ENCODE measurements at regions not wholly inside any gene's neighbourhood (a gene's known extent, or its start where the extent isn't known, plus 50 kb on each side); places are given as distances from the start of the nearest gene placed in this dataset.
"Not testable (repeated sequence)": the region's sequence is repeated elsewhere in the genome, so short reads cannot be mapped to it uniquely, and the experiment has no call there.

DNA sequence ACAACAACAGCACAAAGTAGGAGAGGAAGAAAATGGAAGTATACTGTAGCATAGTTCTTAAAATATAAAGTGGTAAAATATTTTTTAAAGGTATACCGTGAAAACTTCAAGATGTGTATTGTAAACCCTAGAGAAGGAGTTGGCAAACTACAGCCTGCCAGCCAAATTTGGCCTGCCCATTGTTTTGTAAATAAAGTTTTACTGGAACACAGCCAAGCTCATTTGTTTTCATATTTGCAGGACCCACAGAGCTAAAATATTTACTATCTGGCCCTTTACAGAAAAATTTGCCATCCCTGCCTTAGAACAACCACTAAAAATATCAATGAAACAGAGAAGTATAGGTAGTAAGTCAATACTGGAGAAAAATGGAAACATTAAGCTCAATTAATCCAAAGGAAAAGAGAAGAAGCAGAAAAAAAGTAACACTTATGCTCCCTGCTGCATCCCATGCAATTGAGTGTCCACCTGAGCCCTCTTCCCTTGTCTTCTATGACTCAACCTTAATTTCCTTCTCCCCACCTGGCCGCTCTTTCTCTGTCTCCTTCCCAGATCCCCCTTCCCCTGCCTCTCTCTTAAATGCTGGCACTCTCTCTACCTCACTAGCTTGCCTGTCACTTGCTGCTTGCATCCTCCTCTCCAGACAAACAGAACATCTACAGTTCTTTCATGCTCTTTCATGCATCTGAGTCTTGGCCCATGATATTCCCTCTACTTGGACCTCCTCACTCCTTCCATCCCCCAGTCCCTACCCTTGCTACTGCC is 50.6 kb upstream of the FER start:
- Mint-ChIP-seq H3K9me3 (peaks cover 0 to 2% (median 0%) of the 10 kb centered on the region in 7 donors), H3K36me3 (no peaks in the 10 kb centered on the region), H3K27me3 (peaks cover 14% of the 10 kb centered on the region), H3K4me1 (no peaks in the 10 kb centered on the region), H3K27ac (peak overlapping the region in 1 of 3 donors; percentile 13), H3K4me3 (no peak overlapping the region)
- Histone ChIP-seq H3K27ac (ENCODE audit: insufficient read depth, low read length, poor library complexity, severe bottlenecking) (no peak overlapping the region), H3K9me3 (ENCODE audit: control insufficient read depth in 2 of 2, low read length in 2 of 2) (no peaks in the 10 kb centered on the region), H3K36me3 (ENCODE audit: control insufficient read depth, insufficient read depth, low read length) (no peaks in the 10 kb centered on the region), H3K4me3 (ENCODE audit: low read depth, low read length) (no peak overlapping the region), H3K27me3 (ENCODE audit: control insufficient read depth, insufficient read depth, low read length) (no peaks in the 10 kb centered on the region), H3K4me1 (ENCODE audit: control insufficient read depth, insufficient read depth, low read length, poor library complexity, severe bottlenecking) (no peaks in the 10 kb centered on the region)
- DNase-seq (no peak), ATAC-seq (ENCODE audit: low read depth in 2 of 2) (no peak)

DNA sequence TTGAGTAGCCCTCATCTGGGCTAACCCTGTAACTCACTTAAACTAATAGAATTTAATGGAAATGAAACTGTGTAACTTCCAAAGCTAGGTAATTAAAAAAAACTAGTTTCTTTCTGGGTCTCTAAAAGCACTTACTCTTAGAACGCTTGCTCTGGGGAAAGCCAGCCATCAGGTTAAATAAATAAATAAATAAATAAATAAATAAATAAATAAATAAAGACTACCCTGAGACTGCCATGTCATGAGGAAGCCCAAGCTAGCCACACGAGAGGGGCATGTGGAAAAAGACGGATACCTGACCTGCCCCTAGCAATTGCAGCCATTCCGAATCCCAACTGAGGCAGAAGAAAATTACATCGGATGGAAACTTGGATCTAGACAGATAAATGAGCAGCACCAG is 51.3 kb upstream of the FER start:
- no peaks in the 10 kb centered on the region for H3K36me3 Mint-ChIP-seq
- Histone ChIP-seq H3K36me3 (ENCODE audit: control insufficient read depth, insufficient read depth, low read length) (no peaks in the 10 kb centered on the region), H3K9me3 (ENCODE audit: control insufficient read depth in 2 of 2, low read length in 2 of 2) (no peaks in the 10 kb centered on the region), H3K4me3 (ENCODE audit: low read depth, low read length) (no peak overlapping the region), H3K27ac (ENCODE audit: insufficient read depth, low read length, poor library complexity, severe bottlenecking) (no peak overlapping the region), H3K4me1 (ENCODE audit: control insufficient read depth, insufficient read depth, low read length, poor library complexity, severe bottlenecking) (no peaks in the 10 kb centered on the region), H3K27me3 (ENCODE audit: control insufficient read depth, insufficient read depth, low read length) (no peaks in the 10 kb centered on the region)
- ATAC-seq (ENCODE audit: low read depth in 2 of 2), result no peak
- H3K9me3 Mint-ChIP-seq, result peaks cover 0 to 2% (median 0%) of the 10 kb centered on the region in 7 donors
- no peak for DNase-seq
- no peak overlapping the region for H3K27ac Mint-ChIP-seq
- peaks cover 14% of the 10 kb centered on the region for H3K27me3 Mint-ChIP-seq
- no peaks in the 10 kb centered on the region for H3K4me1 Mint-ChIP-seq
- no peak overlapping the region for H3K4me3 Mint-ChIP-seq

DNA sequence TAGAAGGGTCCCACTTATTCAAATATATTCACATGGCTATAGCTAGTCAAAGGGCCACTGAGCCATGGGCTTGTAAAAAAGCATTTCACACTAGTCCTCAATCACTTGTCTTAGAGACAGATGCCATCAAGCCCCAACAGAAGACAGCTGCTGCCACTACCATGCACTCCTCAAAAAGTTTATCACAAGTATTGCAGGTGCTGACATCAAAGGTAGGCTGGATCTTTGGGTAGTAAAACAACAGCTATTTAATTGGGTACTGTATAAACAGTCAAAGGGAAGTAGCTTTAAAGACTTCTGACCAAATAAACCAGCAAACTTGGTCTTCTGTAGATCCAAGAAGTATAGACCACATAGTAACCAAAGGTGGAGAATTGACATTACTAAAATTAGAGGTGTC is 59.2 kb upstream of the FER start:
- no peaks in the 10 kb centered on the region for H3K27me3 ChIP-seq (ENCODE audit: control insufficient read depth, insufficient read depth, low read length)
- Mint-ChIP-seq H3K27ac (no peak overlapping the region), H3K4me3 (no peak overlapping the region), H3K36me3 (no peaks in the 10 kb centered on the region), H3K27me3 (no peaks in the 10 kb centered on the region), H3K9me3 (no peaks in the 10 kb centered on the region), H3K4me1 (no peaks in the 10 kb centered on the region)
- DNase-seq (no peak), ATAC-seq (ENCODE audit: low read depth in 2 of 2) (no peak)
- no peak overlapping the region for H3K4me3 ChIP-seq (ENCODE audit: low read depth, low read length)
- H3K4me1 ChIP-seq (ENCODE audit: control insufficient read depth, insufficient read depth, low read length, poor library complexity, severe bottlenecking), result no peaks in the 10 kb centered on the region
- no peak overlapping the region for H3K27ac ChIP-seq (ENCODE audit: insufficient read depth, low read length, poor library complexity, severe bottlenecking)
- no peaks in the 10 kb centered on the region for H3K36me3 ChIP-seq (ENCODE audit: control insufficient read depth, insufficient read depth, low read length)
- H3K9me3 ChIP-seq (ENCODE audit: control insufficient read depth in 2 of 2, low read length in 2 of 2), result no peaks in the 10 kb centered on the region

DNA sequence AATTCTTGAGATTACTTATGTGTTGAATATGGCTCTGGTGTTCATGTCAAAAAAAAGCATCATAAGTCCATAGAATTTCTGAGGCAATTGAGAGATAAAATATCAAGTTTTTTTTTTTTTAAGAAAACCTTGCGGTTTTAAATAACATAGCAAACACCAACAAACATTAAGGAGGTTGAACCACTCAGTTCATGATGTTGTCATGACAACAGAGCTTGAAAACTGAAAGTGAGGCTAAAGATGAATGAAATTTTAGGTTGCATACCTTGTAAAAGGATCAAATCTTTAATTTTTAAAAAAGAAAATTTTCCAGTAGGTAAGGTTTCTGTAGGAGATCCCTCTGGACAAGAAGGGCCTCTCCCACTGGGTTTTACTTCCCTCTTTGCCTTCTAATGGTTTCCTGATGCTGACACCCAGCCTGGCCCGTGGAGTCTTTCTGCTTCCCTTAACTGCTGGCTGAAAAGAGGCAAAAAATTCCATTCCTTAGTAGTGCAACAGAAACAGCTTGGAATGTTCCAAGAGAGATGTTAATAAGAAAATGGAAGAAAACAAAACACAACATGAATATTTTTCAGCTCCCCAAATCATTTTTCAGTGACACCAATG is 60.0 kb upstream of the FER start:
- Histone ChIP-seq H3K27me3 (ENCODE audit: control insufficient read depth, insufficient read depth, low read length) (no peaks in the 10 kb centered on the region), H3K36me3 (ENCODE audit: control insufficient read depth, insufficient read depth, low read length) (no peaks in the 10 kb centered on the region), H3K9me3 (ENCODE audit: control insufficient read depth in 2 of 2, low read length in 2 of 2) (no peaks in the 10 kb centered on the region), H3K4me3 (ENCODE audit: low read depth, low read length) (no peak overlapping the region), H3K27ac (ENCODE audit: insufficient read depth, low read length, poor library complexity, severe bottlenecking) (no peak overlapping the region), H3K4me1 (ENCODE audit: control insufficient read depth, insufficient read depth, low read length, poor library complexity, severe bottlenecking) (no peaks in the 10 kb centered on the region)
- Mint-ChIP-seq H3K27me3 (no peaks in the 10 kb centered on the region), H3K9me3 (no peaks in the 10 kb centered on the region), H3K4me1 (no peaks in the 10 kb centered on the region), H3K4me3 (no peak overlapping the region), H3K36me3 (no peaks in the 10 kb centered on the region), H3K27ac (no peak overlapping the region)
- ATAC-seq (ENCODE audit: low read depth in 2 of 2) (no peak), DNase-seq (no peak)

DNA sequence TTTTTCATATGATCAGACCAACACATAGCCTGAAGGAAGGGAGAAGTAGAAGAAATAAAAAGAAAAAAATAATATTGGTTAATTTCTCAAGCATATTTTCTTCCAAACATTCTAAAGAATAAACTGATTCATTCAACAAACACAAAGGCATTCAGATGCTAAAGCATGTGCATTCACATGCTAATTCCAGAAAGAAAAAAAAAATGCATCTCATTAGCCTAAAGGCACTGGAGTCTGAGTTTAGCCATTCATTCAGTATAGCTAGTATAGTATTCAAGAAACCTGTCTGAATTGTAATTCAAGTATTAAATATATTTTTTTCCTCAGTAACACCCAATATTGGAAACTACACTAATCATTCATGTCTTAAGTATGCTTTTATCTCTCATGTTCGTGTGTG is 61.0 kb upstream of the FER start:
- no peaks in the 10 kb centered on the region for H3K36me3 Mint-ChIP-seq
- Histone ChIP-seq H3K4me3 (ENCODE audit: low read depth, low read length) (no peak overlapping the region), H3K4me1 (ENCODE audit: control insufficient read depth, insufficient read depth, low read length, poor library complexity, severe bottlenecking) (no peaks in the 10 kb centered on the region), H3K27ac (ENCODE audit: insufficient read depth, low read length, poor library complexity, severe bottlenecking) (no peak overlapping the region), H3K36me3 (ENCODE audit: control insufficient read depth, insufficient read depth, low read length) (no peaks in the 10 kb centered on the region), H3K9me3 (ENCODE audit: control insufficient read depth in 2 of 2, low read length in 2 of 2) (no peaks in the 10 kb centered on the region), H3K27me3 (ENCODE audit: control insufficient read depth, insufficient read depth, low read length) (no peaks in the 10 kb centered on the region)
- H3K4me1 Mint-ChIP-seq, result peaks cover 0 to 2% (median 0%) of the 10 kb centered on the region in 4 donors
- H3K27ac Mint-ChIP-seq, result no peak overlapping the region
- DNase-seq (no peak), ATAC-seq (ENCODE audit: low read depth in 2 of 2) (no peak)
- peaks cover 4% of the 10 kb centered on the region for H3K27me3 Mint-ChIP-seq
- no peaks in the 10 kb centered on the region for H3K9me3 Mint-ChIP-seq
- H3K4me3 Mint-ChIP-seq, result no peak overlapping the region

DNA sequence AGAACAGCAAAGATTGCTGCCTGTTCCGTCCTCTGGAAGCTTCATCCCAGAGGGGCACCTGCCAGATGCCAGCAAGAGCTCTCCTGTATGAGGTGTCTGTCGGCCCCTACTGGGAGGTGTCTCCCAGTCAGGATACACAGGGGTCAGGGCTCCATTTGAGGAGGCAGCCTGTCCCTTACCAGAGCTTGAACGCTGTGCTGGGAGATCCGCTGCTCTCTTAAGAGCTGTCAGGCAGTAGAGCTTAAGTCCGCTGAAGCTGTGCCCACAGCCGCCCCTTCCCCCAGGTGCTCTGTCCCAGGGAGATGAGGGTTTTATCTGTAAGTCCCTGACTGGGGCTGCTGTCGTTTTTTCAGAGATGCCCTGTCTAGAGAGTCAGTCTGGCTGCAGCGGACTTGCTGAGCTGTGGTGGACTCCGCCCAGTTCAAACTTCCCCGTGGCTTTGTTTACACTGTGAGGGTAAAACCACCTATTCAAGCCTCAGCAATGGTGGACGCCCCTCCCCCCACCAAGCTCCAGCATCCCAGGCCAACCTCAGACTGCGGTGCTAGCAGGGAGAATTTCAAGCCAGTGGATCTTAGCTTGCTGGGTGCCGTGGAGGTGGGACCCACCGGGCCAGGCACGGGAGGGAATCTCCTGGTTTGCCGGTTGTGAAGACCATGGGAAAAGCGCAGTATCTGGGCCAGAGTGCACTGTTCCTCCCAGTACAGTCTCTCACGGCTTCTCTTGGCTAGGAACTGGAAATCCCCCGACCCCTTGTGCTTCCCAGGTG is 62.1 kb upstream of the FER start:
- not testable (repeated sequence) for H3K27ac Mint-ChIP-seq; H3K36me3 Mint-ChIP-seq; DNase-seq; H3K27me3 Mint-ChIP-seq; H3K4me3 ChIP-seq (ENCODE audit: low read depth, low read length); H3K27ac ChIP-seq (ENCODE audit: insufficient read depth, low read length, poor library complexity, severe bottlenecking); H3K9me3 Mint-ChIP-seq; H3K36me3 ChIP-seq (ENCODE audit: control insufficient read depth, insufficient read depth, low read length); H3K4me1 Mint-ChIP-seq; ATAC-seq (ENCODE audit: low read depth in 2 of 2); H3K4me3 Mint-ChIP-seq; H3K27me3 ChIP-seq (ENCODE audit: control insufficient read depth, insufficient read depth, low read length); H3K4me1 ChIP-seq (ENCODE audit: control insufficient read depth, insufficient read depth, low read length, poor library complexity, severe bottlenecking); H3K9me3 ChIP-seq (ENCODE audit: control insufficient read depth in 2 of 2, low read length in 2 of 2)

DNA sequence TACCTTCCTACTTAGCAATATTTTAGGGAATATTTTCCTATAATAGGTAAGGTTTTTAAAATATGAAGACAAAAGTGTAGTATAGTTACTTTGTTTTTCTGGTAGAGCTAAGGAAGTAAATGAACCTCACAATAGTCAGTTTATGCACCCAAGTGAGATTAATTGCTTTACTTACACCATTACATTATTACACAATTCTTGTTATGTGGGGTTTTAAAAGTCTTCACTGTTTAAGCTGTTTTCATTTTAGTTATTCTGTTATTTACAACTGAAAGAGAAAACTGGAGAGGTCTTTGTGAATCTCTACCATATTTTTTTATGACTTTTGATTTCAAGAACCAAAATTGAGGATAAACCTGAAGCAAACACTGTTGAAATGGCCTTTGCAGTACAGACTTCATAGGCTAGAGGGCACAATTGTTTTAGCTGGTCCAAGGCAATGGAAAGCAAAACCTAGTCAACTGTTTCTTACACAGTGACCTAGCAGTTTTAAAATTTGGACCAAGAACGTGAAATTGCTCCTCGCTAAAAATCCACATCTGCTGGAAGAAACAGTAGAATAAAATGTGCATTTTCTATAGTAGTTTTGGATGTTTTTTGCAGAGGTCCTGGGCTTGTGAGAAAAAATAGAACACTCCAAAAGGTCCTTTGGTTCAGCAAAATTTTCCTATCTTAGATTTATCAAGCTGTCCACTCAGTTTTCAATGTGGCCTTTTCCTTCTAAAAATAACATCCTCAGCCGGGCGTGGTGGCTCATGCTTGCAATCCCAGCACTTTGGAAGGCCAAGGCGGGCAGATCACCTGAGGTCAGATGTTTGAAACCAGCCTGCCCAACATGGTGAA is 66.4 kb upstream of the FER start:
- ATAC-seq (ENCODE audit: low read depth in 2 of 2) (peak; percentile 57 to 59), DNase-seq (peak in 2 of 3 donors; percentile 30 to 59)
- Mint-ChIP-seq H3K4me3 (no peak overlapping the region), H3K27ac (no peak overlapping the region), H3K9me3 (no peaks in the 10 kb centered on the region), H3K27me3 (peaks cover 10% of the 10 kb centered on the region), H3K4me1 (peaks cover 0 to 2% (median 0%) of the 10 kb centered on the region in 4 donors), H3K36me3 (no peaks in the 10 kb centered on the region)
- no peaks in the 10 kb centered on the region for H3K9me3 ChIP-seq (ENCODE audit: control insufficient read depth in 2 of 2, low read length in 2 of 2)
- H3K4me1 ChIP-seq (ENCODE audit: control insufficient read depth, insufficient read depth, low read length, poor library complexity, severe bottlenecking), result no peaks in the 10 kb centered on the region
- no peaks in the 10 kb centered on the region for H3K36me3 ChIP-seq (ENCODE audit: control insufficient read depth, insufficient read depth, low read length)
- H3K27me3 ChIP-seq (ENCODE audit: control insufficient read depth, insufficient read depth, low read length), result no peaks in the 10 kb centered on the region
- H3K4me3 ChIP-seq (ENCODE audit: low read depth, low read length), result no peak overlapping the region
- no peak overlapping the region for H3K27ac ChIP-seq (ENCODE audit: insufficient read depth, low read length, poor library complexity, severe bottlenecking)
